ENCODE measurements at regions not wholly inside any gene's neighbourhood (a gene's known extent, or its start where the extent isn't known, plus 50 kb on each side); places are given as distances from the start of the nearest gene placed in this dataset.

DNA sequence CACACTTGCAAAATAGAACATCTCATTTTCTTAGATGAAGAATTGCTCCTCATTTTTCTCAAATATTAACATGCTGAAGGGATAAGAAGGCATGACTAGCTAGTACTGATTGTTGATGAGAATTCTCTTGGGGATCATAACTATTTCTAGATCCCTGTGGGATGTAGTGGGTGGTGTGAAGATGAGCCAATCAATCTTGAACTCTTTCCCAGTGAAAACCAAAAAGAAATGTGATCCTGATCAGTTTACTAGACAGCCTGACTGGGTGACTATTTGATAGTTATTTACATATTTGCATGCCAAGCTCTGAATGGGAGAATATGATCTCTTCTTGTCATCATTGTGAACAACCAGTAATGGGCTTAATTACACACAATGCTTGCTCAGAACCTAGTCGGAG lies 63.7 kb downstream of the ZIC1 start:
- TF ChIP-seq POLR2A (IDR thresholded peaks at IDR 0.05) = no peak
- TF ChIP-seq, protein P1, sequence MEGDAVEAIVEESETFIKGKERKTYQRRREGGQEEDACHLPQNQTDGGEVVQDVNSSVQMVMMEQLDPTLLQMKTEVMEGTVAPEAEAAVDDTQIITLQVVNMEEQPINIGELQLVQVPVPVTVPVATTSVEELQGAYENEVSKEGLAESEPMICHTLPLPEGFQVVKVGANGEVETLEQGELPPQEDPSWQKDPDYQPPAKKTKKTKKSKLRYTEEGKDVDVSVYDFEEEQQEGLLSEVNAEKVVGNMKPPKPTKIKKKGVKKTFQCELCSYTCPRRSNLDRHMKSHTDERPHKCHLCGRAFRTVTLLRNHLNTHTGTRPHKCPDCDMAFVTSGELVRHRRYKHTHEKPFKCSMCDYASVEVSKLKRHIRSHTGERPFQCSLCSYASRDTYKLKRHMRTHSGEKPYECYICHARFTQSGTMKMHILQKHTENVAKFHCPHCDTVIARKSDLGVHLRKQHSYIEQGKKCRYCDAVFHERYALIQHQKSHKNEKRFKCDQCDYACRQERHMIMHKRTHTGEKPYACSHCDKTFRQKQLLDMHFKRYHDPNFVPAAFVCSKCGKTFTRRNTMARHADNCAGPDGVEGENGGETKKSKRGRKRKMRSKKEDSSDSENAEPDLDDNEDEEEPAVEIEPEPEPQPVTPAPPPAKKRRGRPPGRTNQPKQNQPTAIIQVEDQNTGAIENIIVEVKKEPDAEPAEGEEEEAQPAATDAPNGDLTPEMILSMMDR (IDR thresholded peaks at IDR 0.05) = no peak
- TF ChIP-seq EP300 (IDR thresholded peaks at IDR 0.05) = no peak
